Trophoblast cell (in vitro differentiated cells and primary cell): ENCODE measurements at regions not wholly inside any gene's neighbourhood (a gene's known extent, or its start where the extent isn't known, plus 50 kb on each side); places are given as distances from the start of the nearest gene placed in this dataset.

ENCODE experiments used
- DNase-seq, 2 donors: peaks; one replicate each; pipeline ENCODE4 v3.0.0-alpha.2; 2016
- H2AFZ ChIP-seq: 2 replicates; pipeline ENCODE4 v1.6.1; 2013; ENCODE audit warnings: low read length, moderate library complexity, mild to moderate bottlenecking; ENCODE audit not compliant: insufficient read depth, poor library complexity
- H2AK5ac ChIP-seq: 2 replicates; pipeline ENCODE4 v1.6.1; 2013; ENCODE audit warnings: mild to moderate bottlenecking, low read length
- H2BK120ac ChIP-seq: 2 replicates; pipeline ENCODE4 v1.6.1; 2013; ENCODE audit warnings: low read length, mild to moderate bottlenecking, moderate library complexity; ENCODE audit not compliant: insufficient read depth, poor library complexity
- H2BK12ac ChIP-seq: 2 replicates; pipeline ENCODE4 v1.6.1; 2013; ENCODE audit warnings: mild to moderate bottlenecking, low read length, moderate library complexity
- H2BK5ac ChIP-seq: 2 replicates; pipeline ENCODE4 v1.6.1; 2013; ENCODE audit warnings: low read length, low read depth, moderate library complexity, mild to moderate bottlenecking; ENCODE audit not compliant: poor library complexity
- H3K14ac ChIP-seq: 2 replicates; pipeline ENCODE4 v1.6.1; 2013; ENCODE audit warnings: mild to moderate bottlenecking, low read length
- H3K18ac ChIP-seq: 2 replicates; pipeline ENCODE4 v1.6.1; 2013; ENCODE audit warnings: mild to moderate bottlenecking, low read length
- H3K23ac ChIP-seq: 2 replicates; pipeline ENCODE4 v1.6.1; 2013; ENCODE audit warnings: low read length
- H3K27ac ChIP-seq: 2 replicates; pipeline ENCODE4 v1.5.1; 2013; ENCODE audit warnings: low read depth, mild to moderate bottlenecking, inconsistent platforms, low read length, moderate library complexity
- H3K27me3 ChIP-seq: 2 replicates; pipeline ENCODE4 v1.6.1; 2013; ENCODE audit warnings: inconsistent platforms, mild to moderate bottlenecking, low read length, moderate library complexity; ENCODE audit not compliant: insufficient read depth
- H3K36me3 ChIP-seq, 2 experiments: 1 replicate in 1 of 2; 2 replicates in 1 of 2; pipeline ENCODE4 v1.6.1; 2013; ENCODE audit warnings: low read length in 2 of 2, mild to moderate bottlenecking in 2 of 2, moderate library complexity in 1 of 2; ENCODE audit not compliant: insufficient read depth in 2 of 2, control insufficient read depth in 1 of 2
- H3K4ac ChIP-seq: 2 replicates; pipeline ENCODE4 v1.6.1; 2013; ENCODE audit warnings: low read depth, mild to moderate bottlenecking, low read length, moderate library complexity
- H3K4me1 ChIP-seq, 2 experiments: 1 replicate in 1 of 2; 2 replicates in 1 of 2; pipeline ENCODE4 v1.6.1; 2013; ENCODE audit warnings: low read length in 2 of 2, mild to moderate bottlenecking in 2 of 2, moderate library complexity in 1 of 2; ENCODE audit not compliant: insufficient read depth in 2 of 2, control insufficient read depth in 1 of 2
- H3K4me2 ChIP-seq: 2 replicates; pipeline ENCODE4 v1.6.1; 2013; ENCODE audit warnings: inconsistent platforms, mild to moderate bottlenecking, low read length, moderate library complexity
- H3K4me3 ChIP-seq: 2 replicates; pipeline ENCODE4 v1.5.1; 2013; ENCODE audit warnings: mild to moderate bottlenecking, low read depth, low read length, inconsistent platforms
- H3K79me1 ChIP-seq: one replicate; pipeline ENCODE4 v1.6.1; 2013; ENCODE audit warnings: low read length
- H3K79me2 ChIP-seq: 2 replicates; pipeline ENCODE4 v1.6.1; 2013; ENCODE audit warnings: low read length, mild to moderate bottlenecking; ENCODE audit not compliant: control insufficient read depth, insufficient read depth, poor library complexity
- H3K9ac ChIP-seq: 2 replicates; pipeline ENCODE4 v1.6.1; 2013; ENCODE audit warnings: mild to moderate bottlenecking, low read length
- H3K9me3 ChIP-seq: 2 replicates; pipeline ENCODE4 v1.6.1; 2013; ENCODE audit warnings: low read depth, mild to moderate bottlenecking, control low read depth, inconsistent platforms, low read length; ENCODE audit not compliant: insufficient read depth
- H4K12ac ChIP-seq: 2 replicates; pipeline ENCODE4 v1.6.1; 2013; ENCODE audit warnings: low read depth, mild to moderate bottlenecking, low read length, moderate library complexity
- H4K8ac ChIP-seq: 2 replicates; pipeline ENCODE4 v1.6.1; 2013; ENCODE audit warnings: low read depth, mild to moderate bottlenecking, low read length, moderate library complexity
- H4K91ac ChIP-seq: one replicate; pipeline ENCODE4 v1.6.1; 2013; ENCODE audit warnings: low read depth, mild to moderate bottlenecking, low read length, moderate library complexity
- whole genome bisulfite sequencing: extraction: QIAGEN DNeasy Blood & Tissue Kit; methylation state at CpG from one replicate; pipeline ENCODE4 v1.1.7; 2013; ENCODE audit warnings: missing lambda C conversion rate; ENCODE audit not compliant: insufficient read length, insufficient coverage; ENCODE audit errors: extremely low coverage; 5-methylcytosine and 5-hydroxymethylcytosine counted together

GRCh38 chr11:103731670-103732069 lies 304.8 kb upstream of the DDI1 start:
- H2BK12ac ChIP-seq, result no peak overlapping the region

GRCh38 chr11:103733889-103734288 lies 302.6 kb upstream of the DDI1 start:
- H2AK5ac ChIP-seq, result no peak overlapping the region
- H2BK5ac ChIP-seq, result no peak overlapping the region
- H2AFZ ChIP-seq, result no peak overlapping the region
- no peak overlapping the region for H3K27ac ChIP-seq
- no peak overlapping the region for H3K4me2 ChIP-seq
- H3K9me3 ChIP-seq, result no peaks in the 10 kb centered on the region
- no peak overlapping the region for H3K23ac ChIP-seq
- H3K4me3 ChIP-seq, result no peak overlapping the region
- H4K91ac ChIP-seq, result no peak overlapping the region
- H4K8ac ChIP-seq, result no peak overlapping the region
- no peak overlapping the region for H3K14ac ChIP-seq
- H3K27me3 ChIP-seq, result no peaks in the 10 kb centered on the region
- no peak overlapping the region for H3K18ac ChIP-seq
- H3K79me2 ChIP-seq, result no peaks in the 10 kb centered on the region
- no peak overlapping the region for H2BK12ac ChIP-seq
- H3K9ac ChIP-seq, result no peak overlapping the region
- no peak for DNase-seq
- no peaks in the 10 kb centered on the region for H3K36me3 ChIP-seq
- H3K79me1 ChIP-seq, result peaks cover 2% of the 10 kb centered on the region
- H3K4me1 ChIP-seq, result no peaks in the 10 kb centered on the region
- H4K12ac ChIP-seq, result no peak overlapping the region
- H3K4ac ChIP-seq, result no peak overlapping the region
- H2BK120ac ChIP-seq, result no peak overlapping the region
- no CpG with 5 or more reads among the region's 1 CpG for WGBS

More at GRCh38 chr11:103731670-103732069, 304.8 kb upstream of the DDI1 start:
- Histone ChIP-seq H3K14ac (no peak overlapping the region), H4K12ac (no peak overlapping the region), H3K9ac (no peak overlapping the region), H3K4me2 (no peak overlapping the region), H3K18ac (no peak overlapping the region), H3K27me3 (no peaks in the 10 kb centered on the region), H2AFZ (no peak overlapping the region), H3K9me3 (peaks cover 6% of the 10 kb centered on the region), H3K4me1 (no peaks in the 10 kb centered on the region), H2BK120ac (no peak overlapping the region), H4K91ac (no peak overlapping the region), H2BK5ac (no peak overlapping the region), H3K79me1 (no peaks in the 10 kb centered on the region), H3K23ac (no peak overlapping the region), H3K79me2 (no peaks in the 10 kb centered on the region), H3K4ac (no peak overlapping the region), H4K8ac (no peak overlapping the region), H3K27ac (no peak overlapping the region), H3K36me3 (no peaks in the 10 kb centered on the region), H3K4me3 (no peak overlapping the region), H2AK5ac (no peak overlapping the region)
- no CpG with 5 or more reads among the region's 2 CpGs for WGBS
- DNase-seq, result peak in 1 of 2 donors; percentile 3

DNA sequence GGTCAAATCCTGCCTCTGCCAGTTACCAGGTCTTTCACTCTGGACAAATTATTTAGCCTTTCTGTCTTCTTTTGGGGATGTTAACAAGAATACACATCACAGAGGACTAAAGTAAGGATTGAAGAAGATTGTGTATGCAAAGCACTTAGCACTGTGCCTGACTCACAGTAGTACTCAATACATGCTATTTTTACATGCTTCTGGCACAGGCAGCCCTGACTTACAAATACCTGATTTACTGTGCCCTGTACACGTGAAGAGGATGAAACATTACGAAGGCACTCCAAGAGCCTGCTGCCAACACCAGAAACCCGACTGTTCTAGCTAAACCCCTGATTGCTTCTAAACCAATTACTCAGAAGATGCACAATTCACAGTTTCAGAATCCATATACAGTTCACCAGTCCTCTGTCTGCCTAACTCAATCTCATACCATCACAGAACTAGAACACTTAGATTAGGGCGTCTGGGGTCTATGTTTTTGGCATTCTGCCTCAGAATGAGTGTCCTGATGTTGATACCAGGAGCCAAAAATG lies 300.9 kb upstream of the DDI1 start:
- H3K14ac ChIP-seq, result no peak overlapping the region
- H3K79me1 ChIP-seq, result peaks cover 3% of the 10 kb centered on the region
- DNase-seq, result no peak
- H2BK120ac ChIP-seq, result no peak overlapping the region
- H3K4me3 ChIP-seq, result no peak overlapping the region
- no peak overlapping the region for H3K18ac ChIP-seq
- no peak overlapping the region for H3K9ac ChIP-seq
- H2BK12ac ChIP-seq, result no peak overlapping the region
- no peak overlapping the region for H2BK5ac ChIP-seq
- no peak overlapping the region for H4K91ac ChIP-seq
- no peak overlapping the region for H3K4me2 ChIP-seq
- H2AK5ac ChIP-seq, result no peak overlapping the region
- H3K4me1 ChIP-seq, result no peaks in the 10 kb centered on the region
- H3K27ac ChIP-seq, result no peak overlapping the region
- H3K4ac ChIP-seq, result no peak overlapping the region
- no peak overlapping the region for H2AFZ ChIP-seq
- no peak overlapping the region for H4K8ac ChIP-seq
- no CpG with 5 or more reads among the region's 4 CpGs for WGBS
- no peaks in the 10 kb centered on the region for H3K9me3 ChIP-seq
- no peaks in the 10 kb centered on the region for H3K36me3 ChIP-seq
- no peak overlapping the region for H3K23ac ChIP-seq
- H4K12ac ChIP-seq, result no peak overlapping the region
- no peaks in the 10 kb centered on the region for H3K27me3 ChIP-seq
- H3K79me2 ChIP-seq, result no peaks in the 10 kb centered on the region

GRCh38 chr11:103736315-103737036 lies 300.0 kb upstream of the DDI1 start:
- no peaks in the 10 kb centered on the region for H3K9me3 ChIP-seq
- H3K23ac ChIP-seq, result no peak overlapping the region
- H3K4me1 ChIP-seq, result no peaks in the 10 kb centered on the region
- H3K4me2 ChIP-seq, result no peak overlapping the region
- DNase-seq, result no peak
- H3K27me3 ChIP-seq, result no peaks in the 10 kb centered on the region
- H3K9ac ChIP-seq, result no peak overlapping the region
- no peak overlapping the region for H4K91ac ChIP-seq
- H3K4ac ChIP-seq, result no peak overlapping the region
- no peak overlapping the region for H2AK5ac ChIP-seq
- no peak overlapping the region for H4K12ac ChIP-seq
- H2AFZ ChIP-seq, result no peak overlapping the region
- H2BK5ac ChIP-seq, result no peak overlapping the region
- H3K79me1 ChIP-seq, result peaks cover 3% of the 10 kb centered on the region
- no CpG with 5 or more reads among the region's 4 CpGs for WGBS
- H3K27ac ChIP-seq, result no peak overlapping the region
- no peak overlapping the region for H4K8ac ChIP-seq
- H3K79me2 ChIP-seq, result no peaks in the 10 kb centered on the region
- no peak overlapping the region for H3K14ac ChIP-seq
- no peak overlapping the region for H2BK12ac ChIP-seq
- no peaks in the 10 kb centered on the region for H3K36me3 ChIP-seq
- H3K4me3 ChIP-seq, result no peak overlapping the region
- H3K18ac ChIP-seq, result no peak overlapping the region
- H2BK120ac ChIP-seq, result no peak overlapping the region
